Keratinocyte (primary cell): ENCODE measurements at regions not wholly inside any gene's neighbourhood (a gene's known extent, or its start where the extent isn't known, plus 50 kb on each side); places are given as distances from the start of the nearest gene placed in this dataset.

Source experiments
- DNase-seq: peaks from one replicate; pipeline ENCODE4 v3.0.0-alpha.2; 2011; ENCODE audit warnings: low read depth, missing footprints, low spot score
- FAIRE-seq: peaks from 2 replicates; lab custom pipeline; 2011; peaks lifted over from hg19 to GRCh38; lab: Jason Lieb, UNC
- H2AFZ ChIP-seq: 2 replicates; pipeline ENCODE4 v1.6.0; 2012; ENCODE audit warnings: low read length, control low read depth, inconsistent platforms; ENCODE audit not compliant: control insufficient read depth
- H3K27ac ChIP-seq: 2 replicates; pipeline ENCODE4 v1.5.1; 2011; ENCODE audit warnings: low read length; ENCODE audit not compliant: control insufficient read depth, insufficient read depth
- H3K27me3 ChIP-seq: 3 replicates; pipeline ENCODE4 v1.6.0; 2011; ENCODE audit warnings: low read length; ENCODE audit not compliant: control insufficient read depth, insufficient read depth; ENCODE audit errors: extremely low read depth
- H3K36me3 ChIP-seq, 2 experiments: 2 replicates in 1 of 2; 3 replicates in 1 of 2; pipeline ENCODE4 v1.5.1; 2011; ENCODE audit warnings: low read length in 2 of 2, mild to moderate bottlenecking in 1 of 2; ENCODE audit not compliant: control insufficient read depth in 2 of 2, insufficient read depth in 2 of 2; ENCODE audit errors: extremely low read depth in 1 of 2
- H3K4me1 ChIP-seq: 3 replicates; pipeline ENCODE4 v1.5.1; 2011; ENCODE audit warnings: low read length; ENCODE audit not compliant: control insufficient read depth, insufficient read depth; ENCODE audit errors: extremely low read depth
- H3K4me2 ChIP-seq: 3 replicates; pipeline ENCODE4 v1.6.0; 2011; ENCODE audit warnings: low read depth, low read length; ENCODE audit not compliant: control insufficient read depth, insufficient read depth; ENCODE audit errors: extremely low read depth
- H3K4me3 ChIP-seq, 3 experiments: fragments of 200-600 bp in 1 of 3; sonication (generic) in 1 of 3; 2 replicates in 2 of 3; 3 replicates in 1 of 3; pipeline ENCODE4 v1.5.1; 2011 to 2016; ENCODE audit warnings: low read length in 3 of 3, mild to moderate bottlenecking in 3 of 3, control low read depth in 2 of 3, inconsistent platforms in 1 of 3, low read depth in 1 of 3, mixed read lengths in 1 of 3, mixed run types in 1 of 3, moderate library complexity in 1 of 3; ENCODE audit not compliant: control insufficient read depth in 2 of 3, insufficient read depth in 2 of 3; ENCODE audit errors: extremely low read depth in 1 of 3
- H3K79me2 ChIP-seq: 2 replicates; pipeline ENCODE4 v1.6.0; 2012; ENCODE audit warnings: low read length; ENCODE audit not compliant: control insufficient read depth, insufficient read depth
- H3K9ac ChIP-seq: 3 replicates; pipeline ENCODE4 v1.6.0; 2011; ENCODE audit warnings: low read length; ENCODE audit not compliant: control insufficient read depth, insufficient read depth; ENCODE audit errors: extremely low read depth
- H3K9me1 ChIP-seq: 3 replicates; pipeline ENCODE4 v1.6.0; 2011; ENCODE audit warnings: low read length; ENCODE audit not compliant: control insufficient read depth, insufficient read depth; ENCODE audit errors: extremely low read depth
- H3K9me3 ChIP-seq: 2 replicates; pipeline ENCODE4 v1.5.1; 2012; ENCODE audit warnings: low read depth, low read length; ENCODE audit not compliant: control insufficient read depth
- H4K20me1 ChIP-seq: 3 replicates; pipeline ENCODE4 v1.6.0; 2011; ENCODE audit warnings: low read length; ENCODE audit not compliant: control insufficient read depth, insufficient read depth; ENCODE audit errors: extremely low read depth
- CTCF ChIP-seq, 3 experiments: IDR thresholded peaks in 1 of 3; conservative IDR thresholded peaks in 1 of 3; optimal IDR thresholded peaks in 1 of 3; 2 replicates in 2 of 3; 3 replicates in 1 of 3; pipeline versions ENCODE3 to v1.5.1; 2011; ENCODE audit warnings: low read length in 3 of 3, mild to moderate bottlenecking in 3 of 3, moderate library complexity in 2 of 3, control low read depth in 1 of 3, inconsistent platforms in 1 of 3; ENCODE audit not compliant: insufficient read depth in 2 of 3; ENCODE audit errors: extremely low read depth in 1 of 3
- EZH2 ChIP-seq: IDR thresholded peaks from one replicate; pipeline ENCODE4 v1.6.1; 2012; ENCODE audit warnings: inconsistent platforms, mild to moderate bottlenecking, low read length, moderate library complexity
- dilution Hi-C: fragments of 300-500 bp; cut with MboI; formaldehyde crosslinking; loops from one replicate; pipeline ENCODE4 v1.7.0; 2020; ENCODE audit warnings: low sequenced_read_pairs; ENCODE audit not compliant: extremely low pct_ligation_motif_present

DNA sequence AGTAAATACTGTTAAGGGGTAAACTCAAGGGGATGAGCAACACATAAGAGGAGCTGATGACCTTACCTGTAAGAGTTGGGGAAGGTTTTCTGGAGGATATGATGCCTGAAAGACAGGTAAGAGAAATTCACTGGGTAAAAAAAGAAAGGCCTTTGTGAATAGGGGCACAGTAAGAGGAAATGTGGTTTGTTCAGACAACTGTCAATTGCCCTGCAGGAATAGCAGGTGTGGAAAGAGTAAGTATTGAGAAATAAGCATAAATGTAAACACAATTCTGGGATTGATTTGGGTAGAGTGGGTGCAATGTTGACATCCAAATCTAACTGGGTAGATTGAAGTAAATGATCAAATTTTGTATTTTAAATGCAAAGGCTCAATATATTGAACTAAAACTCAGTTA, 670.0 kb downstream of the DHX35 start:
- TF ChIP-seq EZH2 (no peak), CTCF (optimal IDR thresholded peaks at IDR 0.05 in 1 of 3, IDR thresholded peaks at IDR 0.05 in 1 of 3, conservative IDR thresholded peaks at IDR 0.05 in 1 of 3; ENCODE audit: extremely low read depth in 1 of 3, insufficient read depth in 2 of 3, low read length in 3 of 3) (no peak)
- DNase-seq (no peak), FAIRE-seq (no peak)
- no peak overlapping the region for H3K27ac ChIP-seq
- dilution Hi-C loops, result no loop called here
- peaks cover 18% of the 10 kb centered on the region for H3K4me1 ChIP-seq
- H3K27me3 ChIP-seq, result no peaks in the 10 kb centered on the region
- H3K4me2 ChIP-seq, result peak overlapping the region; percentile 55
- H3K4me3 ChIP-seq, result no peak overlapping the region
- H3K9me3 ChIP-seq, result no peaks in the 10 kb centered on the region
- no peak overlapping the region for H2AFZ ChIP-seq
- no peaks in the 10 kb centered on the region for H4K20me1 ChIP-seq
- H3K9me1 ChIP-seq, result no peaks in the 10 kb centered on the region
- H3K36me3 ChIP-seq, result no peaks in the 10 kb centered on the region
- no peaks in the 10 kb centered on the region for H3K79me2 ChIP-seq
- no peak overlapping the region for H3K9ac ChIP-seq

GRCh38 chr20:39631557-39631956, 669.4 kb downstream of the DHX35 start:
- Histone ChIP-seq H3K4me2 (peak overlapping the region; percentile 55), H3K4me3 (no peak overlapping the region), H3K9me3 (no peaks in the 10 kb centered on the region), H3K27ac (no peak overlapping the region), H3K27me3 (no peaks in the 10 kb centered on the region), H3K36me3 (no peaks in the 10 kb centered on the region), H3K9ac (no peak overlapping the region), H3K9me1 (no peaks in the 10 kb centered on the region), H2AFZ (no peak overlapping the region), H3K79me2 (no peaks in the 10 kb centered on the region), H4K20me1 (no peaks in the 10 kb centered on the region), H3K4me1 (peaks cover 18% of the 10 kb centered on the region)
- dilution Hi-C loops, result no loop called here
- no peak for TF ChIP-seq EZH2
- no peak for TF ChIP-seq CTCF (optimal IDR thresholded peaks at IDR 0.05 in 1 of 3, IDR thresholded peaks at IDR 0.05 in 1 of 3, conservative IDR thresholded peaks at IDR 0.05 in 1 of 3; ENCODE audit: extremely low read depth in 1 of 3, insufficient read depth in 2 of 3, low read length in 3 of 3)
- peak; percentile 45 for DNase-seq
- peak; percentile 81 for FAIRE-seq
